ENCODE measurements at regions not wholly inside any gene's neighbourhood (a gene's known extent, or its start where the extent isn't known, plus 50 kb on each side); places are given as distances from the start of the nearest gene placed in this dataset.
"Not testable (repeated sequence)": the region's sequence is repeated elsewhere in the genome, so short reads cannot be mapped to it uniquely, and the experiment has no call there.

DNA sequence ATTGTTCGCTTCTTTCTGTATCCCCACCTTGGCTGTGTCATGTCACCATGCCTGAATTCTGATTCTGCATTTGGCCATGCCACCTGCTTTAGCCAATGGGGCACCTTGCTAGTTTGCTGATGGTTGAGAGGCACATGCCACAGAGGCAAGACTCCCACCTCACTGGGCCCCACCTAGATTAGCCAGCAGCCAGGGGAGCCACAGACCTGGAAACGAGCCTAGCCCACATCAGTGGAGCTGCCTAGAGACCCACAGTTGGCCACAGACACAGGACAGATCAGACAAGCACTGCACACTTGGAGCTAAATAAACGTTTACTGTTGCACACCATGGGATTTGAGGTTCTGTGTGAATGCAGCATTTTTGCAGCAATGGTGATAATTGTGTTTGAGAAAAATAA is 252.1 kb downstream of the LURAP1L start:
- no peak overlapping the region for H3K4me3 ChIP-seq
- in situ Hi-C loops (cut with MboI; ENCODE audit: low sequenced_read_pairs) = loop anchor here (25.0 kb wide), 1 partner anchor 1410 kb away; no protein-coding TSS in a partner anchor

DNA sequence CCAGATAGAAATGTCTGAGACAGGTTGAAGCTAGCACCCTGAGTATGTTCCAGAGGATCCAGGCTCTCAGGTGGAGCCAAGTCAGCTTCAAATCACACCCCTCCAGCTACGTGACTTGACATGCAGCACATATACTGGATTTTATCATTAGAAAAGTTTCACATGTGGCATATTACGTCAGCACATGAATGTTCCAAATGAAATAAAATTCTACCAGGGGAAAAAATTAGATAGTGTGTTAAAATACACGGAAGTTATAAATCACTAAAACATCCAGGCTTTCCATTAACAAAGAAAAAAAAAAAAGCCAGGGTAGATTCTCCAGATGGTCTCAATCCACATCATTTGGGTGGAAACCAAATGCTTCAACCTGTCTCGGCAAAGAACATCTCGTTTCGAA is 251.6 kb downstream of the MPDZ start:
- Histone ChIP-seq H3K4me1 (no peaks in the 10 kb centered on the region), H3K36me3 (replicated peaks) (no peaks in the 10 kb centered on the region), H3K27me3 (ENCODE audit: low read depth) (no peaks in the 10 kb centered on the region), H3K9me3 (no peaks in the 10 kb centered on the region; the same call in 1 of the 2 replicates), H3K4me3 (no peak overlapping the region)
- no peak for DNase-seq (ENCODE audit: low spot score in 2 of 2)
- in situ Hi-C loops (cut with MboI; ENCODE audit: low sequenced_read_pairs) = loop anchor here (25.0 kb wide), 1 partner anchor 1409 kb away; no protein-coding TSS in a partner anchor

More for the DNA sequence above, 252.1 kb downstream of the LURAP1L start:
- no peaks in the 10 kb centered on the region; the same call in 1 of the 2 replicates for H3K9me3 ChIP-seq
- H3K36me3 ChIP-seq (replicated peaks) = no peaks in the 10 kb centered on the region
- H3K27me3 ChIP-seq (ENCODE audit: low read depth) = no peaks in the 10 kb centered on the region
- no peaks in the 10 kb centered on the region for H3K4me1 ChIP-seq
- DNase-seq (ENCODE audit: low spot score in 2 of 2) = no peak

DNA sequence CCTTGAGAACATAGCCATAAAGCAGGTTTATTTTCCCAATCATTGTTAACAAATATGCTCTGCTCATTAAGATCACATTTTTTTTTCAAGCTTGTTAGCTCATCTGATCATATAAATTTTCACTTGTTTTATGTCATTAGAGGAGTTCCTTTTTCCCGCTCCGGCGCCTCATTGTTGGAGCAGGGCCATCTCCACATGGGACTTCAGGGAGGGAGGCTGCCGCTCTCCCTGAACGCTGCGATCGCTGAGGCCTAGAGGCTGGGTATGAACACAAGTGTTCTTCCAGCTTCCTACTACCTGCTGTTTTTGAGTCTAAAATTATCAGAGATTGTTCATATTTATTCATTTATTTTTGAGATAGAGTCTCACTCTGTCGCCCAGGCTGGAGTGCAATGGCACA is 246.9 kb downstream of the MPDZ start:
- Histone ChIP-seq H3K4me3 (no peak overlapping the region), H3K9me3 (no peaks in the 10 kb centered on the region), H3K27me3 (ENCODE audit: low read depth) (no peaks in the 10 kb centered on the region), H3K4me1 (no peaks in the 10 kb centered on the region), H3K36me3 (replicated peaks) (no peaks in the 10 kb centered on the region)
- in situ Hi-C loops (cut with MboI; ENCODE audit: low sequenced_read_pairs) = loop anchor here (25.0 kb wide), 1 partner anchor 1405 kb away; no protein-coding TSS in a partner anchor
- DNase-seq (ENCODE audit: low spot score in 2 of 2) = no peak

DNA sequence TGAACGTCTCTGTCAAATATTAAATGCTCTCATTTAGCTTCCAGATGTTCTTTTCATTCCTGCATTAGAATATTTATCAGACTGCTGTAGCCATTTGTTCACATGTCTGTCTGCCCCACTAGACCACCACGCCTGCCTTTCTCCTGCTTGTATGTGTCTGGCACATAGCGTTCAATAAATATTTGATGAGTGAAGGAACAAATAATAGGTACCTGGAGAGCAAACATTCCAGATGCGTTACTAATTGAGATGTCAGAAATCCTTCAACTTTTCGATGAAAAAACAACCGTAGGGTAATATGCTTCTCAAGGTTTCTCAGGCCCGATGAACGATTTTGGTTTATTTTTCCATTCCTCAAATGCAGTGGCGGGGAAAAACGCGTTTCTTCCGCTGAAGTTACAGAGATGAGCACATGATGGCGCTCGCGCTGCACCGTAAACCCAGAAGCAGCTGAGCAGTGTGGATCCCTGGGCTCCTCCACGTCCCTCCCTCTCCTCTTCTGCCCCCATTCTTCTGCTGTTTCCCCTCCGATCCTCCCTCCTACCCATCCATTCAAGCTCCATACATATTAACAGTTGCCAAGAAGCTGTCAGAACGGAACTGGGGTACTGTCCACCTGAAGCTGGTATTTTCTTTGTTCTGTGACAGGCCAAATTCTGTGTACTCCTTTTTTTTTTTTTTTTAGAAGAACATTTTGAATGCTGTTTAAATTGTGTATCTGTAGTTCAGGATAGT is 245.4 kb downstream of the MPDZ start:
- in situ Hi-C loops (cut with MboI; ENCODE audit: low sequenced_read_pairs) = loop anchor here (25.0 kb wide), 1 partner anchor 1403 kb away; no protein-coding TSS in a partner anchor
- Histone ChIP-seq H3K9me3 (no peaks in the 10 kb centered on the region), H3K4me3 (no peak overlapping the region), H3K4me1 (no peaks in the 10 kb centered on the region), H3K27me3 (ENCODE audit: low read depth) (no peaks in the 10 kb centered on the region), H3K36me3 (replicated peaks) (no peaks in the 10 kb centered on the region)
- DNase-seq (ENCODE audit: low spot score in 2 of 2) = peak; percentile 80 to 81

DNA sequence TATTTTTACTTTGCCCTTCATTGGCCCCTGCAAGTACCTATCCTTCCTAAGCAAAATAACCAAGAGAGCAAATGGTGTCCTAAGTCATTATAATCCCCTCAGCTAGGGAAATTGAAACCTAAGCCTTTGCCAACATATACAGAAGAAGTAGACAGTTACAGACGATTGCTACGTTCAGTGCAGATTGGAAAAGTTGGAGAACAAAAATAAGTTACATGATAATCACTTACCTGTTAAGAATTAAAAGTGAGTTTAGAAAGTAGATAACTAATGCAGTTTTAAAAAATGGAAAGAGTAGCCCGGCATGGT is 244.8 kb downstream of the MPDZ start:
- no peaks in the 10 kb centered on the region for H3K27me3 ChIP-seq (ENCODE audit: low read depth)
- in situ Hi-C loops (cut with MboI; ENCODE audit: low sequenced_read_pairs) = loop anchor here (25.0 kb wide), 1 partner anchor 1403 kb away; no protein-coding TSS in a partner anchor

DNA sequence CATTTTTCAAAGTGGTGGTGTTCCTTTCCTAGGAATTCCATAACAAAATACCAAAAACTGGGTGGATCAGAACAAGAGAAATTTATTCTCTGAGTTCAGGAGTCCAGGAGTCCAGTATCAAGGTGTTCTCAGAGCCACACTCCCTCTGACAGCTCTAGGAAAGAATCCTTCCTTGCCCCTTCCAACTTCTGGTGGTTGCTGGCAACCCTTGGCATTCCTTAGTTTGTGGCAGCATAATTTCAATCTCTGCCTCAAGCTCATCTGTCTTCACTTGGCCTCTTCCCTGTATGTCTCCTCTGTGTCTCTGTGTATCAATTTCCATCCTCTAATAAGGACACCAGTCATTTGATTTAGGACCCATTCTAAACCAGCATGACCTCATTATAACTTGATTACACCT is 243.7 kb downstream of the MPDZ start:
- Histone ChIP-seq H3K4me1 (no peaks in the 10 kb centered on the region), H3K27me3 (ENCODE audit: low read depth) (no peaks in the 10 kb centered on the region), H3K9me3 (no peaks in the 10 kb centered on the region), H3K4me3 (no peak overlapping the region), H3K36me3 (replicated peaks) (no peaks in the 10 kb centered on the region)
- no peak for DNase-seq (ENCODE audit: low spot score in 2 of 2)
- in situ Hi-C loops (cut with MboI; ENCODE audit: low sequenced_read_pairs) = loop anchor here (25.0 kb wide), 1 partner anchor 1401 kb away; no protein-coding TSS in a partner anchor

More for the DNA sequence above, 244.8 kb downstream of the MPDZ start:
- H3K4me1 ChIP-seq = no peaks in the 10 kb centered on the region
- DNase-seq (ENCODE audit: low spot score in 2 of 2) = no peak
- H3K9me3 ChIP-seq = no peaks in the 10 kb centered on the region
- H3K4me3 ChIP-seq = no peak overlapping the region
- H3K36me3 ChIP-seq (replicated peaks) = no peaks in the 10 kb centered on the region

DNA sequence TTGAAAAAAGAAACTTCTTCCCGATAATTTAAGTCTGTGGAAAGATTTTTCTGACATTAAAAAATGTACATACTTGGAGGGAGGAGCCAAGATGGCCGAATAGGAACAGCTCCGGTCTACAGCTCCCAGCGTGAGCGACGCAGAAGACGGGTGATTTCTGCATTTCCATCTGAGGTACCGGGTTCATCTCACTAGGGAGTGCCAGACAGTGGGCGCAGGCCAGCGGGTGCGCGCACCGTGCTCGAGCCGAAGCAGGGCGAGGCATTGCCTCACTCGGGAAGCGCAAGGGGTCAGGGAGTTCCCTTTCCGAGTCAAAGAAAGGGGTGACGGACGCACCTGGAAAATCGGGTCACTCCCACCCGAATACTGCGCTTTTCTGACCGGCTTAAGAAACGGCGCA is 241.7 kb downstream of the MPDZ start:
- H3K4me3 ChIP-seq; H3K27me3 ChIP-seq (ENCODE audit: low read depth); H3K36me3 ChIP-seq (replicated peaks); DNase-seq (ENCODE audit: low spot score in 2 of 2); H3K4me1 ChIP-seq; H3K9me3 ChIP-seq: not testable (repeated sequence)
- in situ Hi-C loops (cut with MboI; ENCODE audit: low sequenced_read_pairs) = loop anchor here (25.0 kb wide), 1 partner anchor 1399 kb away; no protein-coding TSS in a partner anchor

DNA sequence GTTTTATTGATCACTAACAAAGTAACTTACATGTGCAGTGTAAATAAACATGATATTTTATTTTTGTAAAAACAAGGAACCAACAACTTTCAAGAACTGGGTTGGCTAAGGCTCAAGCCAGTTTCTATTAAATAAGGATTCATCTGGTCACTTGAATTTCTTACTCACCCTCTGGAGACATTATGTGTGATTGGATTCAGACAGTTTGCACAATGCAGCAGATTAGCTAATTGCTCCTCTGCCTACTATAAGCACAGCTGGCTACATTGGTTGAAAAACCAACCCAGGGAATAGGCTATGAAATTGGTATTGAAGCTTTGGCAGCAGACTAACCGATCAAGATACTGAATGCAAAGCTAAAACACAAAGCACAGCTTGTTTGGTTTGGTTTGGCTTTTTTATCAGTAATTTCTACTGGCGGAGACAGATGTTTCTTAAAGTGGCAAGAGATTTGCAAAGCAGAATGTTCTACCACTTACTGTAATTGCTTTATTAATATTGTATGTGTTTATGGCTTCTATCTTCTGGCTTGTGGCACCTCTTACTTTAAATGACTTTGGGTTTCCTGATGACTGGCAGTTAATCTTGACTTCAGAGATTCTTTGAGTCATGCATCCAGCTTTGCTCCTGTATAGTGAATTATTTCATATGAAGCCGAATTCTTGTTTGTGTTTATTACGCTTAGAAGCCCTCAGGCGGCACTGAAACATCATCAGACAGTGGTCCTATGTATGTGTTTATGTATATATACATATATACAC is 231.5 kb downstream of the MPDZ start:
- H3K4me3 ChIP-seq = no peak overlapping the region
- no peaks in the 10 kb centered on the region for H3K9me3 ChIP-seq
- in situ Hi-C loops (cut with MboI; ENCODE audit: low sequenced_read_pairs) = loop anchor here (25.0 kb wide), 1 partner anchor 1389 kb away; no protein-coding TSS in a partner anchor
- H3K4me1 ChIP-seq = no peaks in the 10 kb centered on the region
- no peaks in the 10 kb centered on the region for H3K36me3 ChIP-seq (replicated peaks)
- no peaks in the 10 kb centered on the region for H3K27me3 ChIP-seq (ENCODE audit: low read depth)
- DNase-seq (ENCODE audit: low spot score in 2 of 2) = no peak

DNA sequence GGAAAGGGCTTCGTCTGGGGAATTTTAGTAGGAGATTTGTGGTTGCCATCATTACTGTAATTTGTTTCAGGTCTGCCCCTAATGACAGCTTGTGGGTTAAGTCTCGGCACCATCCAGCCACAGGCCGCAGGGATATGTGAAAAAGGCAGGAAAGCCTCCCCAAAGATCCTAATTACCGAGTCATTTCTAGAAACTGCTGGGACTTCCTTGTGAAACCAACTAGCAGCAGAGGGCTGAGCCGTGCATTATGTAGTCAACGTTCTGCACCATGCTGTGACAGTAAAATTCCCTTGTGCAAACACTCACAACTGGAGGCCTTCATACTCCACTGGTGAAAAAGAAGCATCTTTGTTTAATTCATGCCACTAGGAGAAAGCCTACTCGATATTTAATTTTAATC is 230.3 kb downstream of the MPDZ start:
- Histone ChIP-seq H3K4me1 (no peaks in the 10 kb centered on the region), H3K4me3 (no peak overlapping the region), H3K27me3 (ENCODE audit: low read depth) (no peaks in the 10 kb centered on the region), H3K36me3 (replicated peaks) (no peaks in the 10 kb centered on the region), H3K9me3 (no peaks in the 10 kb centered on the region)
- in situ Hi-C loops (cut with MboI; ENCODE audit: low sequenced_read_pairs) = loop anchor here (25.0 kb wide), 1 partner anchor 1388 kb away; no protein-coding TSS in a partner anchor
- DNase-seq (ENCODE audit: low spot score in 2 of 2) = no peak

DNA sequence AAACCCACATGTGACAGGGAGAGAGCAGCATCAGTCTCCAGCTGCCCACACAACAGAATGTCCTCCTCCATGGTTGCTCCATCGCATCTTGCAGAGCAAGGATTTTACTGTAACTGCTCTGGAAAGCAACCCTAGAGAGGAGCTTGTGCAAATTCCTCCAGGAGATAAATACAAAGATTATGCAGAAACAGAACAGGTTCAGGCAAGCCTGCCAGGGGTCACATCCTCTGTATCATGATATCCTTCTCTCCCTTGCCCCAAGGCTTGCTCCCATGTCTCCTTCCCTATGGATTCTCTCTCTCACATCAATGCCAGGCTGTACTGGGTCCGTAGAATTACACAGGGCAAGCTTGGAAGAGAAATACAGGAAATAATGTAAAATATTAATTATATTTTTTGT is 226.0 kb downstream of the MPDZ start:
- DNase-seq (ENCODE audit: low spot score in 2 of 2) = no peak
- Histone ChIP-seq H3K4me3 (no peak overlapping the region), H3K9me3 (no peaks in the 10 kb centered on the region), H3K27me3 (ENCODE audit: low read depth) (no peaks in the 10 kb centered on the region), H3K36me3 (replicated peaks) (no peaks in the 10 kb centered on the region), H3K4me1 (no peaks in the 10 kb centered on the region)
- in situ Hi-C loops (cut with MboI; ENCODE audit: low sequenced_read_pairs) = no loop called here

DNA sequence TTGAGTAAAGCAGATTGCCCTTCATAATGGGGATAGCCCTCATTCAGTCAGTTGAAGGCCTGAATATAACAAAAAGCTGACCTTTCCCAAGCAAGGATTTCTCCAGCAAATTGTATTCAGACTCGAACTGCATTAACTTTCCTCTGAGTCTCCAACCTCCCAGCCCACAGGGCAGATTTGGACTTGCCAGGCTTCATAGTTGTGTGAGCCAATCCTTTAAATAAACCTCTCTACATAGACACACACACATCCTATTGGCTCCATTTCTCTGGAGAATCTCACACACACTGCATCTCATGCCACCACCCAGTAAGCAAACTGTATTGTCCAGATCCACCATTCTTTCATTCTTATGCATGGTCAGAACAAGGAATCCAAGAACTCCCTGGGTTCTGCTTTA is 225.1 kb downstream of the MPDZ start:
- Histone ChIP-seq H3K4me3 (no peak overlapping the region), H3K27me3 (ENCODE audit: low read depth) (no peaks in the 10 kb centered on the region), H3K9me3 (no peaks in the 10 kb centered on the region), H3K4me1 (no peaks in the 10 kb centered on the region), H3K36me3 (replicated peaks) (no peaks in the 10 kb centered on the region)
- in situ Hi-C loops (cut with MboI; ENCODE audit: low sequenced_read_pairs) = no loop called here
- DNase-seq (ENCODE audit: low spot score in 2 of 2) = no peak
